Tibial nerve (tissue), 4 donors: ENCODE measurements at regions not wholly inside any gene's neighbourhood (a gene's known extent, or its start where the extent isn't known, plus 50 kb on each side); places are given as distances from the start of the nearest gene placed in this dataset.

Experiments
- CTCF ChIP-seq, 5 experiments: fragments of 200-600 bp in 3 of 5; fragments of 450-650 bp in 2 of 5; sonication (generic) in 3 of 5; IDR thresholded peaks; one replicate each; pipeline ENCODE4 v1.5.1; 2016 to 2019; ENCODE audit warnings: antibody characterized with exemption in 5 of 5, mild to moderate bottlenecking in 3 of 5, moderate library complexity in 2 of 5
- EP300 ChIP-seq, 2 donors: sonication (generic); formaldehyde crosslinking; IDR thresholded peaks; one replicate each; pipeline ENCODE4 v1.6.1; 2017; ENCODE audit warnings: antibody characterized with exemption in 2 of 2, mild to moderate bottlenecking in 1 of 2
- POLR2A ChIP-seq, 2 donors: fragments of 450-650 bp; IDR thresholded peaks; one replicate each; pipeline ENCODE4 v1.6.1; 2017; ENCODE audit warnings: antibody characterized with exemption in 2 of 2, mild to moderate bottlenecking in 2 of 2, moderate library complexity in 2 of 2

- TF ChIP-seq POLR2A (IDR thresholded peaks at IDR 0.05) (no peak), CTCF (IDR thresholded peaks at IDR 0.05) (no peak), EP300 (IDR thresholded peaks at IDR 0.05) (no peak)
Observed at GRCh38 chr7:11935905-11936304, 103.9 kb upstream of the THSD7A start.
